A549 (cell line): ENCODE measurements at regions not wholly inside any gene's neighbourhood (a gene's known extent, or its start where the extent isn't known, plus 50 kb on each side); places are given as distances from the start of the nearest gene placed in this dataset.

ENCODE experiments used
- ATAC-seq, 2 experiments: fragments of 200-7000 bp in 1 of 2; fragments of >200 bp in 1 of 2; cut with Nextera tagmentation in 1 of 2; cut with Tn5 transposase in 1 of 2; 3 replicates each; pipeline versions ENCODE4 v1.8.0 to v1.9.1; 2018 to 2020; ENCODE audit warnings: mild to moderate bottlenecking in 1 of 2, moderate library complexity in 1 of 2
- CTCF ChIA-PET: fragments of 300-600 bp; sonication (Branson Sonifier 250); formaldehyde crosslinking; extraction: SDS; loops from one replicate; lab custom pipeline; 2021; ENCODE audit warnings: antibody characterized with exemption, inconsistent platforms; lab: Yijun Ruan, JAX
- POLR2A ChIA-PET: fragments of 350-600 bp; formaldehyde crosslinking; extraction: SDS; loops from one replicate; lab custom pipeline; 2021; ENCODE audit warnings: antibody characterized with exemption, inconsistent platforms; lab: Yijun Ruan, JAX
- DNase-seq, 2 experiments: peaks; one replicate each; pipeline versions ENCODE4 v3.0.0 to v3.0.0-alpha.2; 2011 to 2016; ENCODE audit warnings: low read depth in 1 of 2, low spot score in 1 of 2
- FAIRE-seq: peaks from 2 replicates; lab custom pipeline; 2011; peaks lifted over from hg19 to GRCh38; lab: Jason Lieb, UNC
- H3K27ac ChIP-seq, 2 experiments: fragments of >200 bp; sonication (Bioruptor Twin); formaldehyde crosslinking; 3 replicates each; pipeline ENCODE4 v1.5.1; 2016 to 2017
- H3K4me1 ChIP-seq: fragments of >200 bp; sonication (Bioruptor Twin); formaldehyde crosslinking; 3 replicates; pipeline ENCODE4 v1.6.1; 2016
- H3K4me2 ChIP-seq: fragments of >200 bp; sonication (Bioruptor Twin); formaldehyde crosslinking; 3 replicates; pipeline ENCODE4 v1.6.1; 2016
- H3K4me3 ChIP-seq: fragments of >200 bp; sonication (Bioruptor Twin); formaldehyde crosslinking; 3 replicates; pipeline ENCODE4 v1.5.1; 2016
- H3K9me3 ChIP-seq: fragments of >200 bp; sonication (Bioruptor Twin); formaldehyde crosslinking; 3 replicates; pipeline ENCODE4 v1.6.1; 2016
- ATOH8 ChIP-seq: fragments of 250-450 bp; sonication (Bioruptor Pico); IDR thresholded peaks from 2 replicates; pipeline ENCODE4 v1.5.0; 2020; ENCODE audit warnings: low read depth, mild to moderate bottlenecking, moderate library complexity
- BCL3 ChIP-seq: fragments of >200 bp; sonication (Bioruptor Twin); formaldehyde crosslinking; IDR thresholded peaks from 3 replicates; pipeline ENCODE4 v1.6.1; 2016
- BHLHE40 ChIP-seq: IDR thresholded peaks from 2 replicates; pipeline ENCODE4 v1.6.1; 2012; ENCODE audit warnings: low read depth, low read length, inconsistent platforms
- CBX8 ChIP-seq: fragments of 200-600 bp; sonication (generic); IDR thresholded peaks from 2 replicates; pipeline ENCODE4 v1.6.1; 2016
- E2F6 ChIP-seq: IDR thresholded peaks from 2 replicates; pipeline ENCODE4 v1.6.1; 2012; ENCODE audit warnings: low read depth, borderline replicate concordance
- EHMT2 ChIP-seq: fragments of 200-600 bp; sonication (generic); IDR thresholded peaks from 2 replicates; pipeline ENCODE4 v1.6.1; 2016; ENCODE audit warnings: antibody characterized with exemption, low read depth, mild to moderate bottlenecking, moderate library complexity
- EP300 ChIP-seq, 2 experiments: fragments of >200 bp; sonication (Bioruptor Twin); formaldehyde crosslinking; IDR thresholded peaks; 2 replicates in 1 of 2; 3 replicates in 1 of 2; pipeline ENCODE4 v1.6.1; 2016 to 2017
- ESRRA ChIP-seq: fragments of 150-350 bp; IDR thresholded peaks from 2 replicates; pipeline ENCODE4 v1.6.1; 2014; ENCODE audit warnings: mild to moderate bottlenecking, low read length, borderline replicate concordance
- FOSB ChIP-seq: fragments of 250-450 bp; sonication (Bioruptor Pico); IDR thresholded peaks from 2 replicates; pipeline ENCODE4 v1.5.0; 2020; ENCODE audit warnings: mild to moderate bottlenecking, moderate library complexity
- FOXS1 ChIP-seq: fragments of 250-450 bp; sonication (Bioruptor Pico); IDR thresholded peaks from 2 replicates; pipeline ENCODE4 v1.5.0; 2020; ENCODE audit warnings: mild to moderate bottlenecking, moderate library complexity
- HDAC2 ChIP-seq: fragments of 200-600 bp; sonication (generic); IDR thresholded peaks from 2 replicates; pipeline ENCODE4 v1.6.1; 2016
- HOXB13 ChIP-seq: fragments of 250-450 bp; sonication (Bioruptor Pico); IDR thresholded peaks from 2 replicates; pipeline ENCODE4 v1.5.0; 2020; ENCODE audit warnings: low read depth, mild to moderate bottlenecking, moderate library complexity
- HOXB5 ChIP-seq: fragments of 250-450 bp; sonication (Bioruptor Pico); IDR thresholded peaks from 2 replicates; pipeline ENCODE4 v1.5.0; 2020; ENCODE audit warnings: mild to moderate bottlenecking, moderate library complexity
- KDM1A ChIP-seq: fragments of 200-600 bp; sonication (generic); IDR thresholded peaks from 2 replicates; pipeline ENCODE4 v1.6.1; 2016; ENCODE audit warnings: low read depth, mild to moderate bottlenecking
- MAZ ChIP-seq: fragments of 150-350 bp; IDR thresholded peaks from 2 replicates; pipeline ENCODE4 v1.6.1; 2014; ENCODE audit warnings: antibody characterized with exemption, low read depth, low read length, borderline replicate concordance
- NPAS2 ChIP-seq: fragments of 250-450 bp; sonication (Bioruptor Pico); IDR thresholded peaks from 2 replicates; pipeline ENCODE4 v1.8.0; 2022; ENCODE audit warnings: mild to moderate bottlenecking, moderate library complexity, borderline replicate concordance
- POLR2AphosphoS2 ChIP-seq: conservative IDR thresholded peaks from 2 replicates; pipeline ENCODE4 v1.6.1; 2012; ENCODE audit warnings: low read length, improper control_type of control experiment, inconsistent platforms
- RAD21 ChIP-seq, 2 experiments: fragments of >200 bp in 1 of 2; sonication (Bioruptor Twin) in 1 of 2; formaldehyde crosslinking in 1 of 2; IDR thresholded peaks in 1 of 2; conservative IDR thresholded peaks in 1 of 2; 2 replicates in 1 of 2; 3 replicates in 1 of 2; pipeline ENCODE4 v1.6.1; 2012 to 2018; ENCODE audit warnings: inconsistent platforms in 1 of 2
- USF2 ChIP-seq: fragments of 450-650 bp; IDR thresholded peaks from 2 replicates; pipeline ENCODE4 v1.6.1; 2014; ENCODE audit warnings: antibody characterized with exemption
- ZC3H11A ChIP-seq: fragments of 450-650 bp; IDR thresholded peaks from 2 replicates; pipeline ENCODE4 v1.6.1; 2014; ENCODE audit warnings: antibody characterized with exemption, mild to moderate bottlenecking
- ZFP36 ChIP-seq: fragments of 450-650 bp; IDR thresholded peaks from 2 replicates; pipeline ENCODE4 v1.6.1; 2014; ENCODE audit warnings: borderline replicate concordance; ENCODE audit not compliant: partially characterized antibody
- WGBS: methylation state at CpG from one replicate; pipeline ENCODE4 v1.1.6; 2017; ENCODE audit errors: missing lambda C conversion rate; 5-methylcytosine and 5-hydroxymethylcytosine counted together
- TF ChIP-seq, protein P1 (sequence below): fragments of 200-600 bp; sonication (generic); IDR thresholded peaks from 2 replicates; pipeline ENCODE4 v1.6.1; 2016; ENCODE audit warnings: antibody characterized with exemption, mild to moderate bottlenecking, moderate library complexity
- TF ChIP-seq, protein P2 (sequence below): IDR thresholded peaks from 2 replicates; pipeline ENCODE4 v1.6.1; 2012

DNA sequence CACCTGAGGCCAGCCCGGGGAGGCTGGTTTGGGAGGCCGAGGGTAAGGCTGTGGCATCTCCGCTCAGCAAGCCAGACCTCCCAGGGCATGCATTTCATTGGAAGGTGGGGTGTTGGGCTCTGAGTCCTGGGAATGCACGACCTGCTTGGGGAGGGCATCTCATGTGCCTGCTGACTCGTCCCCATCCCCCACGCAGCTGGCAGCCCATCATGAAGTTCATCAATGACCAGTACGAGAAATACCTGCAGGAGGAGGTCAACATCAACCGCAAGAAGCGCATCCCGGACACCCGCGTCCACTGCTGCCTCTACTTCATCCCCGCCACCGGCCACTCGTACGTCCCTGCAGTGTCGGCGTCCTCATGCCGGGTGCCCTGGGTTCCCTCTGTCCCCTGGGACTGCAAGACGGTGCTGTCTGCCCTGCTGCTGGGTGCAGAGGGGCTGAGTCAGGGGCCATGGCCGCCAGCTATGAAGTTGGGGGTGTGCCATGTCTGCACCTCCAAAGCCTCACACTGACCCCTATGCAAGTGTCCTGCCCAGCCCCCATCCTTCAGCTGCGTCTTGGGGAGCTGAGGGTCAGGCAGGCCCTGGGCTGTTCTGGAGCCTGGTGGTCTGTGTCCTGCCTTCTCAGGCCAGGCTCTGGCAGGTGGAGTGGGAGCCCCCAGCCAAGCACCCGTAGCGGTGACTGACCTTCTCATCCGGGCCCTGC, 347.9 kb downstream of the SEC14L1 start:
- ChIA-PET CTCF (interaction anchor here (0.6 to 10.9 kb wide), 6 partner anchors 16 to 1130 kb away, joined by 3 to 229 read pairs (median 6); no protein-coding TSS in a partner anchor), POLR2A (no interaction called here)
- FAIRE-seq (no peak), ATAC-seq (no peak; a peak in 1 of 6 replicates), DNase-seq (no peak)
- 91% methylated on average over 20 of the region's 25 CpGs for WGBS
- H3K9me3 ChIP-seq, result no peaks in the 10 kb centered on the region
- no peak overlapping the region for H3K4me2 ChIP-seq
- TF ChIP-seq E2F6 (no peak), ZC3H11A (no peak), HOXB5 (CRISPR knock-in tag) (no peak), HDAC2 (no peak)
- H3K27ac ChIP-seq, result no peak overlapping the region
- no peak overlapping the region for H3K4me3 ChIP-seq
- peaks cover 4% of the 10 kb centered on the region; the same call in 2 of the 3 replicates for H3K4me1 ChIP-seq

- Histone ChIP-seq H3K27ac (no peak overlapping the region), H3K9me3 (no peaks in the 10 kb centered on the region), H3K4me2 (no peak overlapping the region), H3K4me3 (no peak overlapping the region), H3K4me1 (peaks cover 4% of the 10 kb centered on the region; the same call in 2 of the 3 replicates)
- DNase-seq, result no peak
- no peak for TF ChIP-seq FOXS1 (CRISPR knock-in tag)
- no peak for TF ChIP-seq CBX8
- TF ChIP-seq HOXB13 (CRISPR knock-in tag), result no peak
- no peak for TF ChIP-seq MAZ
- WGBS, result 89% methylated on average over 18 of the region's 19 CpGs
- ChIA-PET POLR2A (no interaction called here), CTCF (interaction anchor here (0.6 to 10.9 kb wide), 7 partner anchors 16 to 208 kb away, joined by 3 to 229 read pairs (median 7); no protein-coding TSS in a partner anchor)
- peak in 1 of 2 experiments; percentile 4; a peak in 2 of 6 replicates for ATAC-seq
- FAIRE-seq, result no peak
Measured at GRCh38 chr17:77489239-77489892, 348.6 kb downstream of the SEC14L1 start.

GRCh38 chr17:77489893-77490255, 349.1 kb downstream of the SEC14L1 start:
- WGBS, result 88% methylated on average over 9 of the region's 11 CpGs
- no peaks in the 10 kb centered on the region for H3K9me3 ChIP-seq
- no peak overlapping the region for H3K27ac ChIP-seq
- ChIA-PET CTCF (interaction anchor here (0.8 to 10.9 kb wide), 8 partner anchors 16 to 529 kb away, joined by 3 to 229 read pairs (median 5); no protein-coding TSS in a partner anchor), POLR2A (no interaction called here)
- no peak overlapping the region for H3K4me2 ChIP-seq
- H3K4me3 ChIP-seq, result no peak overlapping the region
- H3K4me1 ChIP-seq, result peaks cover 4% of the 10 kb centered on the region; the same call in 2 of the 3 replicates
- ATAC-seq (peak in 1 of 2 experiments; percentile 3; a peak in 2 of 6 replicates), DNase-seq (no peak), FAIRE-seq (no peak)
- TF ChIP-seq EHMT2 (no peak), NPAS2 (CRISPR knock-in tag) (no peak), BHLHE40 (no peak), RAD21 (conservative IDR thresholded peaks at IDR 0.05 in 1 of 2, IDR thresholded peaks at IDR 0.05 in 1 of 2) (no peak), POLR2AphosphoS2 (no peak), HOXB5 (CRISPR knock-in tag) (no peak), EP300 (IDR thresholded peaks at IDR 0.05) (no peak), ZFP36 (no peak), FOSB (CRISPR knock-in tag) (no peak), ATOH8 (CRISPR knock-in tag) (no peak), USF2 (no peak), BCL3 (no peak), KDM1A (no peak), ESRRA (no peak)
- TF ChIP-seq, protein P1, sequence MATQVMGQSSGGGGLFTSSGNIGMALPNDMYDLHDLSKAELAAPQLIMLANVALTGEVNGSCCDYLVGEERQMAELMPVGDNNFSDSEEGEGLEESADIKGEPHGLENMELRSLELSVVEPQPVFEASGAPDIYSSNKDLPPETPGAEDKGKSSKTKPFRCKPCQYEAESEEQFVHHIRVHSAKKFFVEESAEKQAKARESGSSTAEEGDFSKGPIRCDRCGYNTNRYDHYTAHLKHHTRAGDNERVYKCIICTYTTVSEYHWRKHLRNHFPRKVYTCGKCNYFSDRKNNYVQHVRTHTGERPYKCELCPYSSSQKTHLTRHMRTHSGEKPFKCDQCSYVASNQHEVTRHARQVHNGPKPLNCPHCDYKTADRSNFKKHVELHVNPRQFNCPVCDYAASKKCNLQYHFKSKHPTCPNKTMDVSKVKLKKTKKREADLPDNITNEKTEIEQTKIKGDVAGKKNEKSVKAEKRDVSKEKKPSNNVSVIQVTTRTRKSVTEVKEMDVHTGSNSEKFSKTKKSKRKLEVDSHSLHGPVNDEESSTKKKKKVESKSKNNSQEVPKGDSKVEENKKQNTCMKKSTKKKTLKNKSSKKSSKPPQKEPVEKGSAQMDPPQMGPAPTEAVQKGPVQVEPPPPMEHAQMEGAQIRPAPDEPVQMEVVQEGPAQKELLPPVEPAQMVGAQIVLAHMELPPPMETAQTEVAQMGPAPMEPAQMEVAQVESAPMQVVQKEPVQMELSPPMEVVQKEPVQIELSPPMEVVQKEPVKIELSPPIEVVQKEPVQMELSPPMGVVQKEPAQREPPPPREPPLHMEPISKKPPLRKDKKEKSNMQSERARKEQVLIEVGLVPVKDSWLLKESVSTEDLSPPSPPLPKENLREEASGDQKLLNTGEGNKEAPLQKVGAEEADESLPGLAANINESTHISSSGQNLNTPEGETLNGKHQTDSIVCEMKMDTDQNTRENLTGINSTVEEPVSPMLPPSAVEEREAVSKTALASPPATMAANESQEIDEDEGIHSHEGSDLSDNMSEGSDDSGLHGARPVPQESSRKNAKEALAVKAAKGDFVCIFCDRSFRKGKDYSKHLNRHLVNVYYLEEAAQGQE, result no peak
- TF ChIP-seq, protein P2, sequence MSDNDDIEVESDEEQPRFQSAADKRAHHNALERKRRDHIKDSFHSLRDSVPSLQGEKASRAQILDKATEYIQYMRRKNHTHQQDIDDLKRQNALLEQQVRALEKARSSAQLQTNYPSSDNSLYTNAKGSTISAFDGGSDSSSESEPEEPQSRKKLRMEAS, result no peak
